ENCODE measurements at regions not wholly inside any gene's neighbourhood (a gene's known extent, or its start where the extent isn't known, plus 50 kb on each side); places are given as distances from the start of the nearest gene placed in this dataset.

DNA sequence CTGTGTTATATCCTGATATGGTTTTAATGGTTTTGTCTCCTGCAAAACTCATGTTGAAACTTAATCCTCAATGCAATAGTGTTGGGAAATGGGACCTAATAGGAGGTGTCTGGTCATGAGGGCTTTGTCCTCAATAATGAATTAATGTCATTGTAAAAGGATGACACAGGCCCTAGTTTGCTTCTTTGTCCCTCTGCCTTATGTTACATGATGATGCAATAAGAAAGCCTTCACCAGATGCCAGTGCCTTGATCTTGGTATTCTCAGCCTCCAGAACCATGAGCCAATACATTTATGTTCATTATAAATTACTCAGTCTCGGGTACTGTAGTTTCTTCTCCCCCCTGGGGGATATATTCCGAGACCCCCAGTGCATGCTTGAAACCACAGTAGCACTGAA lies 1247.4 kb upstream of the SORCS1 start:
- DNase-seq (no peak), ATAC-seq (no peak)
- Mint-ChIP-seq H3K9me3 (peaks cover 5 to 8% of the 10 kb centered on the region in 2 donors), H3K4me1 (no peaks in the 10 kb centered on the region), H3K4me3 (no peak overlapping the region), H3K27ac (no peak overlapping the region), H3K27me3 (no peaks in the 10 kb centered on the region)

DNA sequence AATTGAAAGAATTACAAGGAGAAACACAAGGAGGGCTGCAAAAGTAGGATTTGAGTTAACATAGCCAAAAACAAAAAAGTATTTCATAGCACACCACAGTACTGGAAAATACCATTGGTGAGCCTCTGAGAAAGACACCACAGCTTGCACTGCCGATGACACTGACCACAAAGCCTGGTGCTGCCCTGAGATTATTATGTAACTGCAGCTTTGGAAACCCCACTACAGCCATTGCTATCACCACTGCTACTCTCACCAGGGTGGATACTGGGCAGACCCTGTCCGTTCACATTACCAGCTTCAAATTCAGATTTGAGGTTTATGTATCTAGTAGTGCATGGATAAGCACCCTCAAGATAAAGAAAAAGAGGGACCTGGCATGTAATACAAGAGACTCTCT lies 1246.7 kb upstream of the SORCS1 start:
- no peak overlapping the region for H3K4me3 Mint-ChIP-seq
- no peak for ATAC-seq
- H3K4me1 Mint-ChIP-seq: no peaks in the 10 kb centered on the region
- peaks cover 5 to 8% of the 10 kb centered on the region in 2 donors for H3K9me3 Mint-ChIP-seq
- no peaks in the 10 kb centered on the region for H3K27me3 Mint-ChIP-seq
- DNase-seq: no peak
- H3K27ac Mint-ChIP-seq: no peak overlapping the region

DNA sequence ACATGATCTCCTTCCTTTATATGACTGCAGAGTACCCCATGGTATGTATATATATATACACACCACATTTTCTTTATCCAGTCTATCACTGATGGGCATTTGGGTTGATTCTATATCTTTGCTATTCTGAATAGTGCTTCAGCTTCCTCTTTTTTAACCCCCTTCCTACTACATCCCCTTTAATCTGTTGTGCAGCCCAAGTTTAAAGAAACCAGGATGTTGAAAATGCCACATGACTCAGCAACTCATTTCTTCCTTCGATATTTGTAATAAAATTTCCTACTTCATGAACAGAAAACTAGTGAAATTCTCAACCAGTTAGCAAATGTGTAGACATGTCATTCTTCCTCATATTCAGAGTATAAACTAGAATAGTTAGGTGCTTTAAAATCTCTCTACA lies 1245.7 kb upstream of the SORCS1 start:
- ATAC-seq (no peak), DNase-seq (no peak)
- H3K4me1 Mint-ChIP-seq: no peaks in the 10 kb centered on the region
- no peaks in the 10 kb centered on the region for H3K27me3 Mint-ChIP-seq
- no peak overlapping the region for H3K4me3 Mint-ChIP-seq
- H3K9me3 Mint-ChIP-seq: peaks cover 5 to 8% of the 10 kb centered on the region in 2 donors
- H3K27ac Mint-ChIP-seq: no peak overlapping the region

DNA sequence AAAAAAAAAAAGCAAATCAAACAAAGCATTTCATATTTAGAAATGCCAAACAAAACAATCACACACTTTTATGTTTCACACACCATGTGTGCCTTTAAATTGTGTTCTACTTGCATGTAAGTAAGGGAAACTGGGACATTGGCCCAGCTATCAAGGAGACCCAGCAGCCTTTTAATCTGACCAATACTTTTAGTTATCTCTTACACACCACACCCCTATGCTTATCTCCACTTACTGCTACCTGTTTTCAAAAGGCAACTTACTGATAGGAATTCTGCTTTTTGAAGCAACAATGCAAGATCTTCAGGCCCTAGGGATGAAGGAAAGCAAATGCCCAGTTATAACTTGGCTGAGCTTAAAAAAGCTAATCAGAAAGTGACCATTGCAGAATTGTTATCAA lies 1244.8 kb upstream of the SORCS1 start:
- ATAC-seq (no peak), DNase-seq (no peak)
- Mint-ChIP-seq H3K27ac (no peak overlapping the region), H3K27me3 (no peaks in the 10 kb centered on the region), H3K4me1 (no peaks in the 10 kb centered on the region), H3K4me3 (no peak overlapping the region), H3K9me3 (peaks cover 5 to 8% of the 10 kb centered on the region in 2 donors)

DNA sequence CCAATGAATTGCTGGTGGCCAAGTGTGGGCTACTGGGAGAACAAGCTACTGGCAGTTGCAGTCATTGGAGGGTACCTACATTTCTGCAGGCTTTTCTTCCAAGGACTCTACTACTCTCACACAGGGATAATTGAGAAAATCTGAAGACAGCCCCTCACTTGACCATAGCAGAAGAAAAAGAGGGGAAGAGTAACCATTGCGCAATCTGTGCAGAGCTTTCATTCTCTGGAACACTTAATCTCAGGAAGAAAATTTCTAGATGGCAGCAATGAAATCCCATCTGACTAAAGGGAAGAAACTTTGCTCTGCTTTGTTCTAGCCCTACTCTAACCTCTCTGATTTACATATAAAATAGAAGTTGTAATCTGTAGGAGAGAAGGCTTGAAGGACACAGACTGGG lies 1239.6 kb upstream of the SORCS1 start:
- H3K27me3 Mint-ChIP-seq: no peaks in the 10 kb centered on the region
- no peaks in the 10 kb centered on the region for H3K4me1 Mint-ChIP-seq
- no peaks in the 10 kb centered on the region for H3K9me3 Mint-ChIP-seq
- no peak overlapping the region for H3K4me3 Mint-ChIP-seq
- no peak overlapping the region for H3K27ac Mint-ChIP-seq
- no peak for DNase-seq
- ATAC-seq: no peak

DNA sequence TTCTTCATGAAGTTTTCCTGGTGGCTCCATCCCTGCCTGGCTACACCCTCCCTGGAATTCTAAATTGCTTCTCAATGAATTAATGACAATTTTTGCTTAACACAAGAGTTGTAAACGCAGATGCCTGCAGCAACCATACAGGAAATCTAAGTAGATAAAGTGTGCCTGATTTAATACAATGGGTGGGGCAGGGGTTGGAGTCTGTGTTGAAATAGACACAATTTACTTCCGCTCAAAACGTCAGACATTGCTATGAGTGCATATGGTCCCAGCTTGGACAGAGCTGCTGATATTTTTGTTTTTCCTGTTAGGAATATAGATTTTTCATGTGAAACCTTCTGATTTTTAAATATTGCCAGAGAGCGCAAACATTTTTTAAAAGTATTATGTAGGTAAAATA lies 1235.0 kb upstream of the SORCS1 start:
- DNase-seq: no peak
- Mint-ChIP-seq H3K4me3 (no peak overlapping the region), H3K27me3 (no peaks in the 10 kb centered on the region), H3K27ac (no peak overlapping the region), H3K4me1 (no peaks in the 10 kb centered on the region), H3K9me3 (peaks cover 0 to 8% of the 10 kb centered on the region in 2 donors)
- no peak for ATAC-seq

DNA sequence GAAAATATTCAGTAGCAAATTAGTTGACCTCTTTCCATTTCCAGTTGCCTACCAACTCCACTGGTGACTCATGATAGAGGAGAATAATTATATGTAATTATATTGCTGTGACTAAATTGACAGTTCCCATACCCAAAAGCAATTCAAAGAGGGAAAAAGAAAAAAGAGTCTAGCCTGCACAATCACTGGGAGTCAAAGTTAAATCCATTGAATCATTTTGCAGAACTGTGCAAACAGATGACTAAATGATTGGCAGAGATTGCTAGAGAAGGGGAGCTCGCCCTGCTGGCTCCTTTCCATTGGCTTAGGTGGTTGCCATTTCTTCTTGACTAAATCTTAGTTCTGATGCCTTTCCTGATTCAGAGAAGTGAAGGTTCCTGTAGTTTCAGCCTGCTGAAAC lies 1228.6 kb upstream of the SORCS1 start:
- H3K27me3 Mint-ChIP-seq: no peaks in the 10 kb centered on the region
- no peak overlapping the region for H3K4me3 Mint-ChIP-seq
- no peak for DNase-seq
- no peak overlapping the region for H3K27ac Mint-ChIP-seq
- no peaks in the 10 kb centered on the region for H3K4me1 Mint-ChIP-seq
- no peak for ATAC-seq
- peaks cover 7 to 23% of the 10 kb centered on the region in 2 donors for H3K9me3 Mint-ChIP-seq

DNA sequence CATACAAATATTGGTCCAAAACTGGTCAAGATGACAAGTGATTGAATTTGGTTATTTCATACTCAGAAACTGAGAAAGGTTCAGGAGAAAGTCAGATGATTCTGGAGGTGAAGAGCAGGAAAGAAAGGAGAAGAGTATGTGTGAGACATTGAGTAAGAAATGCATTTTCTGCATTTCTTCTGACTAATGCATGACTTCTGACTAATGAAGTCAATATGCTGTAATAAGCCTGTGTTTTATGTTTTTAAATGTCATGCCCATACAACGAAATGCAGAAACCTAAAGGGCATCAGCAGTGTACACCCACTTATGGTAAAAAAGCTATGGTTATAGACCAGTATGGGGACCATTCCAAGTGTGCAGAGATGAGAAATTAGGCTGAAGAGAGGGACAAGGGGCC lies 1227.8 kb upstream of the SORCS1 start:
- ATAC-seq (no peak), DNase-seq (no peak)
- H3K4me1 Mint-ChIP-seq: no peaks in the 10 kb centered on the region
- no peaks in the 10 kb centered on the region for H3K27me3 Mint-ChIP-seq
- H3K4me3 Mint-ChIP-seq: no peak overlapping the region
- H3K27ac Mint-ChIP-seq: no peak overlapping the region
- peaks cover 7 to 22% of the 10 kb centered on the region in 2 donors for H3K9me3 Mint-ChIP-seq

DNA sequence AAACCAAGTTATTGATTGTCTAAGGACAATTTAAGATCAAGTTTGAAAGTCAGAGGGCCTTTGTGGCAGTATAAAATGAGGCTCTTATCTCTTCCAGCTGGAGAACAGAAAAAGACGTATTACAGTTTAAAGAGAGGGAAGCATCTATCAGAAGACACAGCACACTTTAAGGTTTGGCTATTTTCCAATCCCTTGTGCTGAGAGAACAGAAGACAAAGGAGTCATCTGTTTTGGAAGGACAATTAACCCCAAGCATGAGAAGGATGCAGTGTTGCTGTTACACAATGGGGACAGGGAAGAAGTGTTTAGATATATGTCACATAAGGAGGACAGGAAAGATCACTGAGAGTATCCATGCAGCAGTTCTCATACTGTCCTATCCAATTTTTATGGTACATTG lies 1224.2 kb upstream of the SORCS1 start:
- DNase-seq (no peak), ATAC-seq (no peak)
- no peak overlapping the region for H3K4me3 Mint-ChIP-seq
- no peak overlapping the region for H3K27ac Mint-ChIP-seq
- H3K27me3 Mint-ChIP-seq: no peaks in the 10 kb centered on the region
- H3K9me3 Mint-ChIP-seq: peaks cover 8 to 22% of the 10 kb centered on the region in 2 donors
- no peaks in the 10 kb centered on the region for H3K4me1 Mint-ChIP-seq

DNA sequence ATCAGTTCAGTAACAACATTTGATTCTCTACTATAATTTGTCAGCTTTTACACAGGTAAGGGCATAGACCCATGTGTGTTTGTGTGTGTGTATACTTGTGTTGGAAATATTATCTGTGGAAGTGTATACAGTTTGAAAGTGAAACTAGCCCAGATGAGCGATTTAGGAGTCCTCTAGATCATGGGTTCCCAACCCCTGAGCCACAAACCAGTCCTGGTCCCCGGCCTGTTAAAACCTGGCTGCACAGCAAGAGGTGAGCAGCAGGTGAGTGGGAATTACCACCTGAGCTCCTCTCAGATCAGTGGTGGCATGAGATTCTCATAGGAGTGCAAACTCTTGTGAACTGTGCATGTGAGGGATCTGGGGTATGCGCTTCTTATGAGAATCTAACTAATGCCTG lies 1221.5 kb upstream of the SORCS1 start:
- ATAC-seq: no peak
- Mint-ChIP-seq H3K27me3 (no peaks in the 10 kb centered on the region), H3K27ac (no peak overlapping the region), H3K4me3 (no peak overlapping the region), H3K4me1 (no peaks in the 10 kb centered on the region), H3K9me3 (peaks cover 13 to 22% of the 10 kb centered on the region in 2 donors)
- no peak for DNase-seq

DNA sequence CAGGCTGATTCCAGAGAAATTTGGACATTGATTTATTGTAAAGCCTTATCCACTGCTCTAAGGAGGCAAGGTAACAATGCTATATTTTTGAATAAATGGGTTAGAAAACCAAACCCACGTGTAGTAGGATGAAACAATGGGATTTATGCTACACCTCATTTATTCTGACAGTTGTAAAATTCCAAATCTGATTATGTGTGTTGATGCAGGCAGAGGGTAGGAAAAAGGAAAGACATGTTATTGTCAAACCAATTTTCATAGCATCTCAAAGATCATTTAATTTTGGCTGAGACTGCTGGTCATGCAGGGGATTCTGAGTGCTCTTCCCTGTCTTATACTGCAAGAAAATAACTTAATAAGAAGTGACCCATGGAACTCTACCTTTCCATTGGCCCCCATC lies 1219.9 kb upstream of the SORCS1 start:
- Mint-ChIP-seq H3K27ac (no peak overlapping the region), H3K27me3 (no peaks in the 10 kb centered on the region), H3K9me3 (peaks cover 13 to 15% of the 10 kb centered on the region in 2 donors), H3K4me1 (no peaks in the 10 kb centered on the region), H3K4me3 (no peak overlapping the region)
- DNase-seq: no peak
- ATAC-seq: no peak

DNA sequence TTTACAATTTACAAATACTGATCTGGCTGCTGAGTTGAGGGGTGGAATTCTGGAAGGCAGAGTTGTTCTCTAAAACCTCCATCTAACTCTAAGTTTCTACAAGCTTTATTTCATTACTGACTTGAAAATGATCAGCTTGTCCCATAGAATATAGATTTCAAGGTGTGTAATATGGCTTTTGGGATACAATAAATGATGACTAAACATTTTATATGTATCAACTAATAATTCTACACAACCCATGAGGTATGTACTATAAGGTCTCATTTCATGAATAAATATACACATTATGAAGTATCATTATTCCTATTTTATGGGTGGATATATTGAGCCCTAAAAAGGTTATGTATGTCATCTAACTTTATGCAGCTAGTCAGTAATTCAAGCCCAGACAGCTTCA lies 1214.3 kb upstream of the SORCS1 start:
- DNase-seq (no peak), ATAC-seq (no peak)
- Mint-ChIP-seq H3K4me1 (no peaks in the 10 kb centered on the region), H3K4me3 (no peak overlapping the region), H3K9me3 (peaks cover 18 to 25% of the 10 kb centered on the region in 2 donors), H3K27me3 (no peaks in the 10 kb centered on the region), H3K27ac (no peak overlapping the region)

DNA sequence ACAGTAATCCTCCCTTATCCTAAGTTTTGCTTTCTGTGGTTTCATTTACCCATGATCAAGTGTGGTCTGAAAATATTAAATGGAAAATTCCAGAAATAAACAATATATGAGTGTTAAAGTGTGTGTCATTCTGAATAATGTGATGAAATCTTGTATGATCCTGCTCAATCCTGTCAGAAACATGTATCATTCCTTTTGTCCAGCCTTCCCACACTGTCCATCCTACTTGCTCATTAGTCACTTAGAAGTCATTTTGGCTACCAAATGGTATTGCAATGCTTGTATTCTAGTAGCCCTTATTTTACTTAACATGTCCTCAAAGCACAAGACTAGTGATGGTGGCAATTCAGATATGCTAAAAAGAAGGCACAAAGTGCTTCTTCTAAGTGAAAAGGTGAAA lies 1211.2 kb upstream of the SORCS1 start:
- no peak overlapping the region for H3K4me3 Mint-ChIP-seq
- peaks cover 13 to 21% of the 10 kb centered on the region in 2 donors for H3K9me3 Mint-ChIP-seq
- H3K4me1 Mint-ChIP-seq: no peaks in the 10 kb centered on the region
- no peak for DNase-seq
- no peak for ATAC-seq
- no peak overlapping the region for H3K27ac Mint-ChIP-seq
- H3K27me3 Mint-ChIP-seq: no peaks in the 10 kb centered on the region

DNA sequence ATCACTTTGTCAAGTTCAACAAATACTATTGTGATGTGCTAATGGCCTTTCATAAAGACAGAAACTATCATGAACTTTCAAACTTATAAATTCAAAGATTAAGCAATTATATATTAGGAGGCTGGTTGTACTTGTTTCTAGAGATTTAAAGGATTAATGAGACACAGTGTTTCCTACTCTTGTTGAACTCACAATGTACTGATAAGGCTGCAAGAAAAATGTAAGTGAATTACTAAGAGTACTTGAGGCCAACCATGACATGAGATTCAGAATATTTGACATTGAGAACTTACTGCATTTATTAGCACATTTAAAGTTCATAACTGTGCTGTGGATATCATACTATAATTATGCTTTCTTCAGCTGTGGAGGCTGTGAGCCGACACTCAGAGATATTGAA lies 1210.5 kb upstream of the SORCS1 start:
- H3K4me3 Mint-ChIP-seq: no peak overlapping the region
- DNase-seq (no peak), ATAC-seq (no peak)
- H3K27ac Mint-ChIP-seq: no peak overlapping the region
- H3K9me3 Mint-ChIP-seq: peaks cover 18 to 27% of the 10 kb centered on the region in 2 donors
- no peaks in the 10 kb centered on the region for H3K27me3 Mint-ChIP-seq
- no peaks in the 10 kb centered on the region for H3K4me1 Mint-ChIP-seq

DNA sequence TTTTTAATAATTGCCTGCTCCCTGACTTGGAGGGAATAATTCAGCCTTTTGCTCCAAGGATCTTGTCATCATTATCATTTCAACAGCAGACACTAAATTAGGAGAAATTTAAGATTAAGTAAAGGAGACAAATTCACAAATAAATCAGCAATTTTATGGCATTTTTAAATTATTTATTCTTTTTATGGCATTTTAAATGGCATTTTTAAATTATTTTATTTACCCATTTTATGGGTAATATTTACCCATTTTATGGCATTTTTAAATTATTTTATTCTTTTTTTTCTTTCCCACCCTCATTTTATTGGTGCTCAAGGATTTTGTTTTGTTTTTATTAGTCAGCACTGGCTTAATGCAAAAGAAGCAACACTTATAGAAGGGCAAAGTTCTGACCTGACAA lies 1201.0 kb upstream of the SORCS1 start:
- ATAC-seq (no peak), DNase-seq (no peak)
- no peaks in the 10 kb centered on the region for H3K27me3 Mint-ChIP-seq
- H3K9me3 Mint-ChIP-seq: peaks cover 5% of the 10 kb centered on the region in 2 donors
- H3K4me3 Mint-ChIP-seq: no peak overlapping the region
- H3K4me1 Mint-ChIP-seq: no peaks in the 10 kb centered on the region
- H3K27ac Mint-ChIP-seq: no peak overlapping the region

DNA sequence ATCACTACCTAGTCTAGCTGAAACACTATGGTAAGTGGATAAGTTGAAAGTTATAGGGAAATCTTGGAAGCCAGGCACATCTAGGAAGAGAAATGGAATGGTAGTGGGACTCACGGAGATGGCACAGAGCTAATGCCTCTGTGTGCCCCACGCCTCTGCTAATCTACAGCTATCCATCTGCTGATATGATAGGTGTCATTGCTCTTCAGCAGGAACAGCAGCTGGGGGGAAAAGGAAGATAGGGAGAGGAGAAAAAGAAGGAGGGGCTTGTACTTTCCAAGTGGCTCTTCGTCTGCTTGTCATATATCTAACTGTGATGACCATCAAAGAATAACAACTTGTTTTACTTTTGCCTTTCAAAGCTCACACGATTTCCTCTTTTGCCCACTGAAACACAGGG lies 1199.1 kb upstream of the SORCS1 start:
- Mint-ChIP-seq H3K4me3 (no peak overlapping the region), H3K27ac (no peak overlapping the region), H3K4me1 (no peaks in the 10 kb centered on the region), H3K27me3 (no peaks in the 10 kb centered on the region), H3K9me3 (no peaks in the 10 kb centered on the region)
- DNase-seq: no peak
- ATAC-seq: no peak

DNA sequence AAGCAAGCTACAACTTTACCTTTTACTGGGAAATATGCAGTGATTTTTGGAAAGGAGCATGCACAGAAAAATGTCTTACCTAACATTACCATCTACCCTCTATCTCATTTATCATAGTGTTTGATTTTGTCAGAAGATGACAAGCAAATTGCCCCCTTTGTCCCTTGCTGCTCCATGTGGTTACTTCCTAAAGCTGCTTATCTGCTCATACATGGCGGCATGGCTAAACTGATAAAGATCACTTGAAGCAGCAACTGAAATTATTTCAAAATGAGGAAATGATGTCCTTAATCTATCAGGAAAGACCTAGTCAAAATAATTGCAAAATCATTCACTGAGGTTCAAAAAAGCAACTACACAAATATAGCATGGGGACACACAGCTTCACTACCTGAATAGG lies 1198.5 kb upstream of the SORCS1 start:
- H3K9me3 Mint-ChIP-seq: no peaks in the 10 kb centered on the region
- DNase-seq (no peak), ATAC-seq (no peak)
- H3K4me1 Mint-ChIP-seq: no peaks in the 10 kb centered on the region
- no peak overlapping the region for H3K27ac Mint-ChIP-seq
- no peak overlapping the region for H3K4me3 Mint-ChIP-seq
- H3K27me3 Mint-ChIP-seq: no peaks in the 10 kb centered on the region

DNA sequence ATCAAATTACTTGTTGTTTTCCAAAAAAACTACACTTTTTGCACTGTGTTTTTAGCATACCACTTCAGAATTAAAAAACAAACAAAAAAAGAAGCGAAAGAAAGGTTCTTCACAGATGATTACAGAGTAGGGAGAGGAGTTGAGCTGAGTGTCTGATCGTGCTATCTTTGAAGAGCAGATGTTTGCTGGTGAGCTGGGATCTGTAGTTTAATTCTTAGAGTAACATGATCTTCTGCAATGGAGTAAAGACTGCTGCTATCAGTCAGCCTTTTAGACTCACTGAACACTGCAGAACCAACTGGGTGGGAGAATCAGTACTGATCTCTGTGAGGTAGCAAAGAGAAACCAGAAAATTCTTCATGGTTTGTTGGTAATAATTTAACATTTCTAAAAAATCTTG lies 1197.8 kb upstream of the SORCS1 start:
- Mint-ChIP-seq H3K4me1 (no peaks in the 10 kb centered on the region), H3K4me3 (no peak overlapping the region), H3K27ac (no peak overlapping the region), H3K27me3 (no peaks in the 10 kb centered on the region), H3K9me3 (peaks cover 0 to 2% of the 10 kb centered on the region in 2 donors)
- DNase-seq: no peak
- no peak for ATAC-seq

Measured in stimulated activated naive CD8-positive, alpha-beta T cell treated with anti-CD3 and anti-CD28 coated beads, Interleukin-15, amount 100 ng/mL, for 72 hours (primary cell).